IPS-18a (cell line): ENCODE measurements at regions not wholly inside any gene's neighbourhood (a gene's known extent, or its start where the extent isn't known, plus 50 kb on each side); places are given as distances from the start of the nearest gene placed in this dataset.

Source experiments
- H3K27ac ChIP-seq: one replicate; pipeline ENCODE4 v1.5.1; 2013; ENCODE audit warnings: low read length
- H3K27me3 ChIP-seq: one replicate; pipeline ENCODE4 v1.6.1; 2013; ENCODE audit warnings: mild to moderate bottlenecking, low read length; ENCODE audit not compliant: control insufficient read depth, insufficient read depth
- H3K36me3 ChIP-seq: one replicate; pipeline ENCODE4 v1.6.1; 2013; ENCODE audit warnings: low read depth, low read length; ENCODE audit not compliant: control insufficient read depth
- H3K4me1 ChIP-seq: one replicate; pipeline ENCODE4 v1.6.1; 2013; ENCODE audit warnings: low read depth, low read length; ENCODE audit not compliant: control insufficient read depth
- H3K4me3 ChIP-seq: one replicate; pipeline ENCODE4 v1.5.1; 2013; ENCODE audit warnings: low read length
- H3K9ac ChIP-seq: one replicate; pipeline ENCODE4 v1.6.1; 2013; ENCODE audit warnings: mild to moderate bottlenecking, low read length, moderate library complexity
- H3K9me3 ChIP-seq: one replicate; pipeline ENCODE4 v1.6.1; 2013; ENCODE audit warnings: low read depth, low read length; ENCODE audit not compliant: control insufficient read depth

- Histone ChIP-seq H3K9me3 (no peaks in the 10 kb centered on the region), H3K27me3 (no peaks in the 10 kb centered on the region), H3K27ac (no peak overlapping the region), H3K9ac (no peak overlapping the region), H3K4me1 (peaks cover 25% of the 10 kb centered on the region), H3K36me3 (no peaks in the 10 kb centered on the region), H3K4me3 (no peak overlapping the region)
Observed at GRCh38 chr14:100442498-100443490, 119.7 kb downstream of the SLC25A47 start.

GRCh38 chr14:100443603-100444002 lies 120.5 kb downstream of the SLC25A47 start:
- H3K4me3 ChIP-seq = no peak overlapping the region
- no peaks in the 10 kb centered on the region for H3K36me3 ChIP-seq
- peaks cover 25% of the 10 kb centered on the region for H3K4me1 ChIP-seq
- H3K9me3 ChIP-seq = no peaks in the 10 kb centered on the region
- H3K27me3 ChIP-seq = no peaks in the 10 kb centered on the region
- no peak overlapping the region for H3K27ac ChIP-seq
- no peak overlapping the region for H3K9ac ChIP-seq

DNA sequence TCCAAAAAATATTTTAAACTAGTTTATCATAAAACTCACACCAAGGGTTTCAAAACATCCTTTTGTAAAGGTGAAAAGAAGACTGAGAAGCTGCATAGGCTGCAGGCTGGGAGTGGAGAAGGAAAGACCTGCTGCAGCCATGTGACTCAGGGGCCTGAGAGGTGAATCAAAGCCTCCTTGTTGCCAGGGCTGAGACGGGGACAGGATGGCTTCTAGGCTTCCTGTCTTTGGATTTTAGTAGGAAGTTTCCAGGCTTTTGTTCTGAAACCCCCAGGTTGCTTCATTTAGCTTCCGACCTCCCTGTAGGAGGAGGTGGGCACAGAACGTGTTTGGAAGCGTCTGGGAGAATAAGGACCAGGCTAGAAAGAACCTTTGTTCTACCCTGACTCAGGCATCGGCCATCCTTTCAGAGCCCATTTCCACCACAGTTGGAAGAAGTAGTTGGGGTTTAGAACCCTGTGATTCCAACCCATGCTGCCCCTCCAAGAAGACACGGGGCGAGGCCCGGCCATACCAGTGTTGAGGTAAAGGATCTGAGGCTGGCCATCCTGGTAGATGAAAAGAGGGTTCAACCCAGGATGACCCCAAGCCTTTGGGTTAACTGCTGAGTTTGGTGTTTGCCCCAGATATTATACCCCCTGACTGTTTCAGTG lies 122.4 kb downstream of the SLC25A47 start:
- Histone ChIP-seq H3K9me3 (no peaks in the 10 kb centered on the region), H3K36me3 (no peaks in the 10 kb centered on the region), H3K27ac (no peak overlapping the region), H3K9ac (no peak overlapping the region), H3K4me3 (no peak overlapping the region), H3K27me3 (no peaks in the 10 kb centered on the region), H3K4me1 (peaks cover 17% of the 10 kb centered on the region)

DNA sequence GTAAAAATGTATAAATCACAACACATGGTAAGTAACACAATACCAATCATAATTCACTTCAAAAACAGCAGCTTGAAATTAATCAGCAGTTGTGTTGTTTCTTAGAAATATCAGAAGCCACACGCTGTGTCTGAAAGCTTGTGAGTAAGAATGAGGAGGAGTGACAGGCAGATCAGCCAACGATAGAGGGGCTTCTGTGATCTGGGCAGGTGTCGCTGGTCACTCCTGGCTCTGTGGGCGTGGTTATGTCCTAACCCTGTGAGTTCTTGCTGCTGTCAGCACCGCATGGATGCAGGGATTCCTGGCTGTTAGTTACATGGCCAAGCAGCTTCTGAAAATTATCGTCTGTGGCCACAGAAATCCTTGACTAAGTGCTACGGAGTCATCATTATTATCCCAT lies 123.4 kb downstream of the SLC25A47 start:
- Histone ChIP-seq H3K4me3 (no peak overlapping the region), H3K27ac (no peak overlapping the region), H3K36me3 (no peaks in the 10 kb centered on the region), H3K9ac (no peak overlapping the region), H3K9me3 (no peaks in the 10 kb centered on the region), H3K4me1 (peaks cover 15% of the 10 kb centered on the region), H3K27me3 (no peaks in the 10 kb centered on the region)

DNA sequence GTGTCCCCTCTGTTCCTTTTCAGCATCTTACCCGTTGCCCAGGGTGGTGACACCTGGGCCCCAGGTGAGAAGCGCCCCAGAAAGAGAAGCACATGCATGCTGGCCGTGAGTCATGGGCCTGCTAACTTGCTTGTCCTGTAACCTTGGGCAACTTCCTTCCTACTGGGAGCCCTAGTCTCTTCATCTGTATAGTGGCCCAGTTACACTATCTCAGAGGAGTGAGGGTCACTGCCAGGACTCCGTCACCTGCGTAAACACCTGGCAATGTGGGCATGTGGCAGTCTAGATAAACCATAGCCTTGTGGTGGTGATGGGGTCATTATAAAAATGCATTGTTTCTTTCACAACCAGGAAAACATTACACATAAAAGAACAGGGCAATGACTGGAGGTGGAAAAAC lies 125.2 kb downstream of the SLC25A47 start:
- Histone ChIP-seq H3K4me3 (no peak overlapping the region), H3K9me3 (no peaks in the 10 kb centered on the region), H3K9ac (no peak overlapping the region), H3K4me1 (peaks cover 16% of the 10 kb centered on the region), H3K27me3 (no peaks in the 10 kb centered on the region), H3K27ac (no peak overlapping the region), H3K36me3 (no peaks in the 10 kb centered on the region)

DNA sequence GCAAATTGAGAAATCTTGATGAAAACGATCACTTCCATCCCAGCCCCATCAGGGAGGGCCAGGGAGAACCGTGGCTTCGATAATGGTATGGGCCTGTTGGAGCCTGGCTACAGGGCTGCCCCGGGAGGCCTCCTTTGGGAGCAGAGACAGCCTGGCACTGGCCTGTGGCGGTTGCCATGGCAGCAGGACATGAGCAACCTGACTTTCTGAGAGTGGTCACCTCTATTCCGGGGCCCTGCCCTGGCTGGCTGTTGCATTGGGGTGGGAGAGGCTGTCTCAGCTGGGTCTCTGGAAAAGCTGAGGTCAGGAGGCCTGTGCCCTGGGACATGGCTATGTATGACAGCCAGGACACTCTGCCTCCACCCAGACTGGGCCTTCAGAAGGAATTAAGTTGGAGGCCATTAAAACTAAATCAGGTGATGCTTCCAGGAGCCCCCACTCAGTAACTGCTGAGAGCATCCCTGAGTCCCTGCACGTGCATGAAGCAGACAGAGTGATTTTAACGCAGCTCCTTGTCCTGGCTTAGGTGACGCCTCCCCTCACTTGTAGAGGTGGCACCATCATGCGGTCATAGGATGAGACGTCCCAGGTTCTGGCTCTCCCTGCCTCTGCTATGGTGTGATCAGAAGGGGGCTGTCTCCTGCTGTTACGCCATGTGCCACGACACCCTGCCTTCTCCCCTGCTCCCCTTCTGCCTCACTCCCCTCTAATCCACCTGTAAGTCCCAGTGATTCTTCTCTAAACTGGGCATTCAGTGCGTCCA lies 126.3 kb downstream of the SLC25A47 start:
- H3K4me1 ChIP-seq = peaks cover 21% of the 10 kb centered on the region
- no peaks in the 10 kb centered on the region for H3K36me3 ChIP-seq
- H3K9ac ChIP-seq = no peak overlapping the region
- no peak overlapping the region for H3K4me3 ChIP-seq
- no peaks in the 10 kb centered on the region for H3K27me3 ChIP-seq
- H3K27ac ChIP-seq = no peak overlapping the region
- no peaks in the 10 kb centered on the region for H3K9me3 ChIP-seq

GRCh38 chr14:100450049-100450448 lies 126.9 kb downstream of the SLC25A47 start:
- Histone ChIP-seq H3K9me3 (no peaks in the 10 kb centered on the region), H3K27me3 (no peaks in the 10 kb centered on the region), H3K4me1 (peaks cover 24% of the 10 kb centered on the region), H3K36me3 (no peaks in the 10 kb centered on the region), H3K4me3 (no peak overlapping the region), H3K27ac (no peak overlapping the region), H3K9ac (no peak overlapping the region)

- Histone ChIP-seq H3K4me1 (peaks cover 24% of the 10 kb centered on the region), H3K36me3 (no peaks in the 10 kb centered on the region)
Observed at GRCh38 chr14:100450736-100451135, 127.6 kb downstream of the SLC25A47 start.

DNA sequence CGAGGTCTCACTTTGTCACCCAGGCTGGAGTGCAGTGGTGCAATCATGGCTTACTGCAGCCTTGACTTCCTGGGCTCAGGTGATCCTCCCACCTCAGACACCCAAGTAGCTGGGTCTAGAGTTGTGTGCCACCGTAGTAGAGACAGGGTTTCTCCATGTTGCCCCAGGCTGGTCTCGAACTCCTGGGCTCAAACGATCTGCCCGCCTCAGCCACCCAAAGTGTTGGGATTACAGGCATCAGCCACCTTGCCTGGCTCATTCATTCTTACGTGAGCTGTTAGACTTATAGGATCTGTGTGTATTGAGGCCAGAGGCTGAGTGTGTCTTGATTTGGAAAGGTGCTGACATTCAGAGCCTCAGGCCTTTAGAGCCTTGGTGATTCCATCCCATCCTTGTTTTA lies 128.1 kb downstream of the SLC25A47 start:
- Histone ChIP-seq H3K27ac (no peak overlapping the region), H3K27me3 (no peaks in the 10 kb centered on the region), H3K4me3 (no peak overlapping the region)

More at GRCh38 chr14:100450736-100451135, 127.6 kb downstream of the SLC25A47 start:
- no peaks in the 10 kb centered on the region for H3K27me3 ChIP-seq
- H3K9me3 ChIP-seq = no peaks in the 10 kb centered on the region
- H3K27ac ChIP-seq = no peak overlapping the region
- H3K4me3 ChIP-seq = no peak overlapping the region
- H3K9ac ChIP-seq = no peak overlapping the region

GRCh38 chr14:100453930-100454329 lies 130.8 kb downstream of the SLC25A47 start:
- Histone ChIP-seq H3K4me1 (peaks cover 14% of the 10 kb centered on the region), H3K4me3 (no peak overlapping the region), H3K27me3 (no peaks in the 10 kb centered on the region), H3K27ac (no peak overlapping the region), H3K9me3 (no peaks in the 10 kb centered on the region), H3K9ac (no peak overlapping the region), H3K36me3 (no peaks in the 10 kb centered on the region)

More for the DNA sequence above, 128.1 kb downstream of the SLC25A47 start:
- Histone ChIP-seq H3K9ac (no peak overlapping the region), H3K4me1 (peaks cover 24% of the 10 kb centered on the region), H3K36me3 (no peaks in the 10 kb centered on the region), H3K9me3 (no peaks in the 10 kb centered on the region)

DNA sequence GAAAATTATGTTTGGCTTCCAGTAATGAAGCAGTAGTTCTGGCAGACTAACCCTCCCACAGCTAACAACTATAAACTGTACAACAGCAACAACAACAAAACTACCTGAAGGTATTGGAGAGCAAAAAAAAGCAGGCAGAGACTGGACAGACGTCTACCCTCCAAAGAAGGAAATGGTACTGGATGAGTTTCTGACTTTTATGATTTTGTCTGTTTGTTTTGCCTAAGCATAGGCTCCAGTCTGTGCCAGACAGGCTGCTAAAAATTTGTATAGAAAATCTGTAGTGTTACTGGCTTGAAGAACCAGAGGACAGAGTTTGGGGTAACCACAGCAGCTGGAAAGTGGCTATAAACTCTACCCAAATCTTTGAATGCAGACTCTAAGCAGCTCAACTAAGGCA lies 131.3 kb downstream of the SLC25A47 start:
- Histone ChIP-seq H3K4me3 (no peak overlapping the region), H3K27ac (no peak overlapping the region), H3K4me1 (peaks cover 14% of the 10 kb centered on the region), H3K36me3 (no peaks in the 10 kb centered on the region), H3K27me3 (no peaks in the 10 kb centered on the region), H3K9ac (no peak overlapping the region), H3K9me3 (no peaks in the 10 kb centered on the region)
